Gastroesophageal sphincter (tissue), 3 donors: ENCODE measurements at regions not wholly inside any gene's neighbourhood (a gene's known extent, or its start where the extent isn't known, plus 50 kb on each side); places are given as distances from the start of the nearest gene placed in this dataset.

Experiments used
- CTCF ChIP-seq, 4 experiments: fragments of 200-600 bp in 2 of 4; fragments of 450-650 bp in 2 of 4; sonication (generic) in 1 of 4; IDR thresholded peaks; one replicate each; pipeline ENCODE4 v1.5.1; 2017 to 2019; ENCODE audit warnings: antibody characterized with exemption in 4 of 4, mild to moderate bottlenecking in 2 of 4, moderate library complexity in 2 of 4
- EP300 ChIP-seq: sonication (generic); formaldehyde crosslinking; IDR thresholded peaks from one replicate; pipeline ENCODE4 v1.6.1; 2017; ENCODE audit warnings: antibody characterized with exemption, mild to moderate bottlenecking
- POLR2A ChIP-seq, 2 donors: fragments of 450-650 bp; IDR thresholded peaks; one replicate each; pipeline ENCODE4 v1.6.1; 2017; ENCODE audit warnings: antibody characterized with exemption in 2 of 2, mild to moderate bottlenecking in 2 of 2, moderate library complexity in 1 of 2

DNA sequence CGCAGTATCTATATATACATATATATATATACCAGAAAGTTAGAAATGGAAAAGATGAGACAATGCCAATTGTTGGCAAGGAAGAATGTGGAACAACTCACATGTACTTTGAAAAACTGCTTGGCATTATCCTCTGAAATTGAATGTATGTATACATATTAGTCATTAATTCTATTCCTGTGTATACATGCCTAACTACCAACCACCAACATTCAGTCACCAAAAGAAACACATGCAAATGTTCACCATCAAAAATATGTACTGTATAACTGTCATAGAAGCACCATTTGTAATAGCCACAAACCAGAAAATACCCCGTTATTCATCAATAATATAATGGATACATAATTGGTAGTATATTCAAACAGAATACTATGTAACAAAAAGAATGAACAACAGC is 330.2 kb upstream of the GRAMD2B start:
- no peak for TF ChIP-seq CTCF (IDR thresholded peaks at IDR 0.05)
- no peak for TF ChIP-seq EP300
- TF ChIP-seq POLR2A (IDR thresholded peaks at IDR 0.05): no peak
